DMS114 treated with DMSO at 0.1 percent for 48 hours (cell line): ENCODE measurements at regions not wholly inside any gene's neighbourhood (a gene's known extent, or its start where the extent isn't known, plus 50 kb on each side); places are given as distances from the start of the nearest gene placed in this dataset.
A peak's percentile ranks its signal among the peaks of the same experiment; 100 is the strongest.
"Not testable (repeated sequence)": the region's sequence is repeated elsewhere in the genome, so short reads cannot be mapped to it uniquely, and the experiment has no call there.

Experiments used
- DNase-seq: peaks from one replicate; lab custom pipeline; 2025; ENCODE audit not compliant: unreplicated experiment; lab: John Stamatoyannopoulos, UW

DNA sequence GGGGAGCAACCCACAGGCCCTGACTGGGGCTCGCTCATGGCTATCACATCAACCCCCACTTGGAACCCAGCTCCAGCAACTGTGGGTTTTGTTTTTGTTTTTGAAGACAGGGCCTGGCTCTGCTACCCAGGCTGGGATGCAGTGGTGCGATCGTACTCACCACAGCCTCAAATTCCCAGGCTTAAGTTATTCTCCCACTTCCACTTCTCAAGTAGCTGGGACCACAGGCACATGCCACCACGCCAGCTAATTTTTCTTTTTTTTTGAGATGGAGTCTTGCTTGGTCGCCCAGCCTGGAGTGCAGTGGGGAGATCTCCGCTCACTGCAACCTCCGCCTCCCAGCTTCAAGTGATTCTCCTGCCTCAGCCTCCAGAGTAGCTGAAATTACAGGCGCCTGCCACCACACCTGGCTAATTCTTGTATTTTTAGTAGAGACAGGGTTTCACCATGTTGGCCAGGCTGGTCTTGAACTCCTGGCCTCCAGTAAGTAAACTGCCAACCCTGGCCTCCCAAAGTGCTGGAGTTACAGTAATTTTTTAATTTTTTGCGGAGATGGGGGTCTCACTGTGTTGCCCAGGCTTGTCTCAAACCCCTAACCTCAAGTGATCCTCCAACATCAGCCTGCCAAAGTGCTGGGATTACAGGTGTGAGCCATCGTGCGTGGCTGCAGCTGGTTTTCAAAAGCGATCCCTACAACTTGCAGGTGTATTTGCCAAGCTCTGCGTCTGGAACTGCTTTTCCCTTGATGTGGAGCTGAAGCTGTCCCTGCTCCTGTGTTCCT, 228.7 kb downstream of the SKIDA1 start:
- DNase-seq: no peak

DNA sequence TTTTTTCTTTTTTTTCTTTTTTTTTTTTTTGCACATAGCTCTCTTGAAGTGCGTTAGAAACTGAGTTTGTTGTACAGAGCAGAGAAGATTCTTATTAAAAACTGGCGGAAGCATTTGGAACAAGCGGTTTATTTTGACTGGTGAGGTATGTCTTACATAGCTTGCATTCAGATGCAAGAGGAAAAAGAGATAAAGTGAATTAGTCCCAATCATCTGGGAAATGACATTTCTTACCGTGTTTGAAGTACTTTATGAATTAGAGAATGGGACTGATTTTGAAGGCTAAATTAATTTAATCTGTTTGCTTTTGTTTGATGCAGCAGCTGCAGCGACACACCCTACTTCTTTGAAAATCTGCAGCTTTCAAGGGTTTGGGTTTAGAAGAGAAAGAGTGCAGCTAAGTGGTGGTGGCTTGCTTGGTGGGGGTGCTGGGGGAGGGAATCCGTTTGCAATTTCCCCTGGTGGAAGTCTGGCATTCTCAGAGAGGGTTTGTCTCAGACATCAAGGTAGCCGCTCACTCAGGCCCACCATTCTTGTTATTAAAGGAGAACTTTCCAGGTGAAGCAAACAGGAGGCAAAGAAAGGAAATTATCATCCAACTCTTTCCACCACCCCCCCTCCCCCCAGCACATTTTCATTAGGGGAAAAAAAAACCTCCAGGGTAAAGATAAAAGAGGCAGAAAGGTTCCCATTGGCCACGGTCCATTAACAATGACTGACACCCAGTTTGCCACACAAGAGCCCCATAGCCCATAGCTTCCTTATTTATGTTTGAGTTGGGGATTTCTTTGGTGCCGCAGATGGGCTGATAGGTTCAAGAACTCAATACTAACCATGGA, 231.7 kb downstream of the SKIDA1 start:
- DNase-seq: peak; percentile 85

DNA sequence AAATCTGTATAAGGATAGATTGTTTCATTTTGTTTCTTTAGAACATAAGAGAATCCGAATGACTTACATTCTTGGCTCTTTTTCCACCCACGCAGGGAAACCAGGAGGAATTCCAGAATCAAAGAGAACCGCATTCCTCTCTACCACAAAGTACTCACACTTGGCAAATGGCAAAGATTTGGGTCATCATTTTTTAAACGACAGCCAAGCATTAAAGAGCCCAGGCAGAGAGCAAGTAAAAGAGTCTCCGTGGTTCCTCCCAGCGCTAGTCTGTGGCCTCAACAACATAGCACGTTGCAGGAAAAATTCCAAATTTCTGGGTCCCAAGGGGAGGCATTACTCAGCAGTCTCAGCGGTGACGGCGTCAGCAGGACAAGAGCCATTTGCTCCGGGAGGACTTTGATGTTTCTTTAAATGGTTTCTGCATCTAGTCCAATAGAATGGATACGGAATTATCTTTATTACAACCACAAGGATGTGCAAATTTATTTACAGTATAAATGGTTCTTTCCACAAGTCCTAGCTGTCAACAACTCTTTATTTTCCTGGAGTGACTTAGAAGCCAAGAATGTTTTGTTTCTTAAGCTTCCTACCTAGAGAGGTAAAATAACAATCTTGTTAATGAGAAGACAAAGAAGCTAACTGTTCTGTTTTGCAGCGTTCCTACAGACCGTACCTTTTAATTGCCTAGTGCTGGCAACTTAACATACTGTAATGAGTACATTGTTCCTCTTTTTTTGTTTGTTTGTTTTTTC, 232.5 kb downstream of the SKIDA1 start:
- peak; percentile 99 for DNase-seq

DNA sequence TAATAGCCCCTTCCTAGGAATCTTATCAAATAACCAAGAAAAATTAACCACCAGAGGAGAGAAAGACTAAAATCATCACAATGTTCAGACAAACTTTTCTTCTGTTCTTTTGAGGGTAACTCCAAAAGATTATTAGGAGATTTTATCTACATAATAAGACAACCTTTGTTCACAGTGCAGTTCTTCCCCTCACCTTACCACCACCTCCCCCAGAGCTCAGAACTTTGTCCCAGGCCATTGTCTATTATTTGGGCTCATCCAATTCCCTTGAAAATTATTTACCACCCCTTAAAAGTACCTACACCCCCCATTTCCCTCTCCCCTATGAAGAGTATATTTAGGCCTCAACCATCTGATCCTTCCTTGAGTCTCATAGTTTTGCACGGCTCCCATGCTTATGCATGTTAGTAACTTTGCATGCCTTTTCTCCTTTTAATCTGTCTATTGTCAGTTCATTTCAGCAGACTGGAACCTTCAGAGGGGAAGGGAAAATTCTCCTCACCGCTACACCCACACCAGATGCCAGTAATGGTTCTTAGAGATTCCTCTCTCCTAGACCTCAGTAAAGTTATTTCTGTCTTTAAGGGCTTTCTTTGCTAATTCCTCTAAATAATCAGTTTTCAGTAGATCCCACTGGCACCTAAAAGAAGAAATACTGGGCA, 234.9 kb downstream of the SKIDA1 start:
- DNase-seq: no peak

DNA sequence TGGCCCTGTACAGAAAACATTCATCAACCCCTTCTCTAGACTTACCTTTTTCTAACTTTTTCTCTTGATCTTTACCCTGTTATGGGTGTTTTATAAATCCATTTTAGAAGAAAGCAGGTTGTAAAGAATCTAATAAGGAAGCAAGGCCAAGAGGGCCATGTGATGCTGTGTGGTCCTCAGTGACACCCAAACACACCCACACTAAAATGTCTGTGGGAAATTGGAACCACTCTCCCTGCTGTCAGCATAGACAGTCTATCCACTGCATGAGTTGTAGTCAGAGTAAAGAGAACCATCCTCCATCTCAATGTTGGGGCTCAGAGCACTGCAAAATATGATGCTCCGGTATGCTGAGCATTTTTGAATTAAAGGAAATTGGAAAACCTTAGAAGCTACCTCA, 235.5 kb downstream of the SKIDA1 start:
- no peak for DNase-seq

DNA sequence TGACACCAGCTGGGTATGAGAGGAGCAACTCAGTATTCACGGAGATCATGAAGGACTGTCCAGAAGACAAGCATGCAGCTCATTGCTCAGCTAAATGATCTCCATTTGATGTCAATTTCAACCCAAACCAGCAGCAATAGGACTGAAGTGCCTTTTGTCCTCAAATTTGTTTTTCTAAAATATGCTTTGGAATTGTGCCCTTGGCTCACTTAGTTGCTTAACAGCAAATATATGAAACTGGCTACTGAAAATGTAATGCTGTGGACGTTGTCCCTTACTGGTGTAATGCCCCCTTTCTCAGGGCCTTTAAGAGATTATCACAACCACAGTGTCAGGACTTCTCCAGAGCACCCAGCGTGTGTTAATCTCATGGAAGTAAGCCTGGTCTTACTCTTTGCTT, 236.2 kb downstream of the SKIDA1 start:
- DNase-seq: no peak

DNA sequence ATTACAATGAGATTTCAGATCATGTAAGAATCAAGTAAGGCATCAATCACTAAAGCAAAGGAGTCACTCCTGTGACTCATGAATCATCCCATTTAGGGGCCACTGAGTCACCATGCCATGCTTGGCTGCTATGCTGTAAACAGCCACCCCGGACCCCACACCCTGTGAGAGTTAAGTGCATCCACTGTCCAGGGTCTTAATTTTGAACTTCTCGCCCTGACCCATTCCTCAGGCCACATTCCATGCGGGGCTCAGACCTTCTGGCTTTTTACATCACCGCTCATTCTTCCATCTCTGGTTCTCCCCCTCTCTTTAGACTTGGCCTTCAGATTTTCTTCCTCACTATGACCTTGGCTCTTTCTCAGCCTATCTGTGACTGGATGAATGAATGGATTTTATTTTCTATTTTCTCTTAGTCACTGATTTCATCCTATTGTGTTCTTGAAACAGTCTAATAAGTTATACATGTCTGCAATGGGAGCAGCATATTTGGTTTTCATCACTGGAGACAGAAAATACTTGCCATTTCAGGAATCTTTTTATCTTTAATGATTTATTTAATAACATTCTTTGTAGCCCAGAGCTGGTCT, 239.6 kb downstream of the SKIDA1 start:
- DNase-seq: no peak

DNA sequence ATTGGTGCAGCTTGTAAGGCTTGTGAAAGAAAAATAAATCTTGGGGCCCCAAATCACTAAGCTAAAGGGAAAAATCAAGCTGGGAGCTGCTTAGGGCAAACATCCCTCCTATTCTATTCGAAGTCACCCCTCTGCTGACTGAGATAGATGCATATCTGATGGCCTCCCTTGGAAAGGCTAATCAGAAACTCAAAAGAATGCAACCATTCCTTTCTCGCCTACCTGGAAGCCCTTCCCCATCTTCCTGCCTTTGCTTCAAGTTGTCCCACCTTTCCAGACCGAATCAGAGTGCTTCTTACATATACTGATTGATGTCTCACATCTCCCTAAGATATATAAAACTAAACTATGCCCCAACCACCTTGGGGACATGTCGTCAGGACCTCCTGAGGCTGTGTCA, 240.3 kb downstream of the SKIDA1 start:
- no peak for DNase-seq

DNA sequence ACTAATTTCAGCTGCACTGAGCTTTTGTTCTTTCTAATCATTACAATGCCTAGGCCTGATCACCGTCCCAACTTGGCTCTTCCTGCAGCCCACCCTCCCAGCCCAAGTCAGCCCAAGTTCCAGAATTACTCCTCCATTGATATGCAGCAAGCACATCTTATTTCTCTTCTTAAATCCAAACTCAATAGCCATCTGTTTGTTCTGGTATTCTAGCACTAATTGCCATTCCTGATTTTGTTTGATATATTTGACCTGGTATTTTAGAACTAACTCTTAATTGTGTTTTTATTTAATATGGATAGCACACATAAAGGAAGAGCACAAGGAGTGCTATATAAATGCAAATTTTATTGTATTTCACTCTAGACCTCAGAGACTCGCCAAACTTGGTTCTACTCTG, 241.2 kb downstream of the SKIDA1 start:
- DNase-seq: no peak

DNA sequence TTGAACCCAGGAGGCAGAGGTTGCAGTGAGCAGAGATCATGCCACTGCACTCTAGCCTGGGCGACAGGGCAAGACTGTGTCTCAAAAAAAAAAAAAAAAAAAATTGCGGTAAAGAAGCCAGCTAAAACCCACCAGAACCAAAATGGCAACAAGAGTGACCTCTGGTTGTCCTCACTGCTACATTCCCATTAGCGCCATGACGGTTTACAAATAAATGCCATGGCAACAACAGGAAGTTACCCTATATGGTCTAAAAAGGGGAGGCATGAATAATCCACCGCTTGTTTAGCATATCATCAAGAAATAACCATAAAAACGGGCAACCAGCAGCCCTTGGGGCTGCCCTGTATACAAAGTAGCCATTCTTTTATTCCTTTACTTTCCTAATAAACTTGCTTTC, 242.4 kb downstream of the SKIDA1 start:
- DNase-seq: not testable (repeated sequence)

DNA sequence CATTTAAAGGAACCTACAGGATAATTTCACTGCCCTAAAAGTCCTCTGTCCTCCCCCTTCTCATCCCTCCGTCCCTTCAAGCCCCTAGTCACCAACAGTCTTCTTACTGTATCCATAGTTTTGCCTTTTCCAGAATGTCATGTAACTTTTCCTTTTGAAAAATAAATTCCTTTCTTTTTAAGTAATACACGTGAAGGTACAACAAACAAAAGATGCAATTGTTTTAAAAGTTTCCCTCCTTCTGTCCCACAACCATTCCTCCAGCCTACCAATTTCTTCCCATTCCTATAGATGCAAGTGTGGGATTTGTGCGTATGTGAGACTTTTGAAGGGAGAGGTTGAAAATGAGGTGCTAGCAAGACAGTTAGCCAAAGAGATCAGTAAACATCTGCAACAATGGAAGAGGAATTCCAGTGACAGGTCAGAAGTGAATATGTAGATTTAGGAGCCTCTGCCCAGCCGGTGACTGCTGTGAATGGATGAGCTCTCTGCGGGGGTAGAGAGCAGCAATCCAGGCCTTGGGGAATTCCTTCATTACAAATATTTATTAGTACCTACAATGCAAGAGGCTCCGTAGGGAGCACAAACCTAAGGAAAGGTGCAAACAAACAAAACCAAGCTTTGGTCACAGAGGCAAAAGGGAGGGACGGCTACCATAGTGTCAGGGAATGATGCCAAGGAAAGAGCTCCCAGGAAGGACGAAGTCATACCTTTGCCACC, 243.6 kb downstream of the SKIDA1 start:
- no peak for DNase-seq

DNA sequence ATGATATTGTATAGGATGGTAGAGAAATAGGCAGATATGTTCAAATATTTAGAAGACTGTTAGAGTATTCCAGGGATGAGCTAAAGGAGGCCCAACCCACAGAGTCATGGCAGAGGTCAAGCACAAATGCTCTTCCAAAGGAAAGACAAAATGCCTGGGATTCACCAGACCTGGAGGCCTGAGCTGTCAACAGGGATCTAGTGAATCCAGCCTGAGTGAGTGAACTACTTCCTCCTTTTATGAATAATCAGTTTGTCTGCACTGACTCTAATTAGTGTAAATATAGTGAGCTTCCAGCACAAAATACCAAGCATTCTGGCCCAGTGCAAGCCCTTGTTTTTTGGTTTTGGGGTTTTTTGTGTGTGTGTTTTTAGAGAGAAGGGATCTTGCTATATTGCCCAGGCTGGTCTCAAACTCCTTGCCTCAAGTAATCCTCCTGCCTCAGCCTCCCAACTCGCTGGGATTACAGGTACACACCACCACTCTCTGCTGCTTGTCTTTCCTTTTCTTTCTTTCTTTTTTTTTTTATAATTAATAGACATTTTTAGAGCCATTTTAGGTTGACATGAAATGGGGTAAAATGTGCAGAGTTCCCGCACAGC, 244.4 kb downstream of the SKIDA1 start:
- DNase-seq: no peak

DNA sequence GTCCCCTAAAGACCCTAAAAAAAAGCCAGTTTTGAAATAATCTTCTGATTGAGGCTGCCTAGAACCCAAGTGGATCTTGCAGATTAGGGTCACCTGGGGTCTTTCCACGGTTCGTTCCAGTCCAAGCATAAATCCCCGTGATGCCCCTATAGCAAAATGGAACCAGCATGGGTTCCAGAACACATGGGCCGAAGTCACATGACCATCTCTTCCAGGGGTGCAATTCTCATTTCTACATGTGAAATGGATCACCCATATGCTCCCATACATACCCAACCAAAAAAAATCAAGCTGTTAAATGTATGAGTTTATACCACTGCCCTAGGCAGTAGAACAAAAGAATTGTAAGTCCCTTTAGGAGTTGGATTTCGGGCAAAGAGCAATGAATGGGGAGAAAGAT, 245.4 kb downstream of the SKIDA1 start:
- no peak for DNase-seq

DNA sequence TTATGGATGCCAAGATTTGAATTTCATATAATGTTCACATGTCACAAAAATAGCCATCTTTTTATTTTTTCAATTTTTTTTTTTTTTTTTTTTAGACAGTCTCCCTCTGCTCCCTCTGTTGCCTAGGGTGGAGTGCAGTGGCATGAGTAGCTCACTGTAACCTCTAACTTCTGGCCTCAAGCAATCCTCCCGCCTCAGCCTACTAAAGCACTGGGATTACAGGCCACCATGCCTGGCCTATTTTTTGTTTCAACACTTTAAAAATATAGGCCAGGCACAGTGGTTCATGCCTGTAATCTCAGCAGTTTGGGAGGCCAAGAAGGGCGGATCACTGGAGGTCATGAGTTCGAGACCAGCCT, 246.3 kb downstream of the SKIDA1 start:
- DNase-seq: no peak

DNA sequence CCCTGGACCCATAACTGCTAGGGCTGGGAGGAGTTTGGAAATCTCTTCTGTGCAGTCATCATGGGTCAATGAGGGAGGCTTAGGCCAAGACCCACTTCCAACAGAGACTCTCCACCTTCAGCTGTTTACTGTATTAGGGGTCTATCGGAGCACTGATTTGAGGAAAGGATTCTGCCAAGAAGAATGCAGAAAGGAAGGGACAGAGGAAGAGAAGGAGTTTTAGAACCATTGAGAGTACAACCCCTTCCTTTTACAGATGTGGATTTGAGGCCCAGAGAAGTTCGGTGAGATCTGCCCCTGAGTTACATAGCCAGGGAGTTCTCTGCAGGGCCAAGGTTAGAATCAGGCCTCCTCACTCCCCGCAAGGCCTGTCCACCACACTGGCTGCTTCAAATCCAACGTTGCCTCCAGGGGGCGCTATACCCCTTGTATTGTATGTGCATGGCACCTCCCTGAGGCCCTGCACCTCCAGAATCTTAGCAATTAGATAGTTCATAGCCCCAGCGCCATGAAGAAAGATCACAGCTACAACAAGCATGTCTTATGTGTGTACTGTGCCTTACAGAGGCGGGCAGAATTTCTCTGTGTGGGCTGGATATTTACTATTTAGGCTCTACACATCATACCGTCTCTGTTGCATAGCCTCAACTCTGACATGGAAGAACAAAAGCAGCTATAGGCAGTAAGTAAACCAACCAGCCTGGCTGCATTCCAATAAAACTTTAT, 246.8 kb downstream of the SKIDA1 start:
- peak; percentile 67 for DNase-seq

DNA sequence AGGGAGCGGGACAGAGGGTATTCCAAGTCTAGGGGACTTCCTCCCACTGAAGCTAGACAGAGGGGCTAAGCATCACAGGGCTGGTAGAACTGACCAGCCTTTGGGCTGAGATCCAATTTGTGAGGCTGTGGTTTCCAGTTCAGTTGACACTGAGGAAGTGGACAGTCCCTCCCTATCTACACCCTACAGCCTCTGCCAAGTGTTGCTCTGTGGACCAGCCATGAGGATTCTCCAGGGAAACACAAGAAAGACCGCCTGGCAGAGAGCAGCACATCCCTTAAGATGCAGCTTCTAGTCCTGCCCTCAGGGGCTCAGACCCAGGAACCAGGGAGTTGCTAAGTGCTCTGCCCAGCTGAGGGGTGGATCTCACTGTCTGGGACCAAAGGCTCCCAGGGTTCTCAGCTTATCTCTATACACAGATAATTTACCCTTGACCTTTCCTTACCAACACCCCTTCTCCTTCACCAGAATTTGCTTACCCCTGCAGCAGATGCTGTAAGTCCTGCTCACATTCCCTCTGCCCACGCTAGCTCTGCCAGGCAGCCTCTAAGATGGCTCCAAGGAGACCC, 252.0 kb downstream of the SKIDA1 start:
- no peak for DNase-seq

DNA sequence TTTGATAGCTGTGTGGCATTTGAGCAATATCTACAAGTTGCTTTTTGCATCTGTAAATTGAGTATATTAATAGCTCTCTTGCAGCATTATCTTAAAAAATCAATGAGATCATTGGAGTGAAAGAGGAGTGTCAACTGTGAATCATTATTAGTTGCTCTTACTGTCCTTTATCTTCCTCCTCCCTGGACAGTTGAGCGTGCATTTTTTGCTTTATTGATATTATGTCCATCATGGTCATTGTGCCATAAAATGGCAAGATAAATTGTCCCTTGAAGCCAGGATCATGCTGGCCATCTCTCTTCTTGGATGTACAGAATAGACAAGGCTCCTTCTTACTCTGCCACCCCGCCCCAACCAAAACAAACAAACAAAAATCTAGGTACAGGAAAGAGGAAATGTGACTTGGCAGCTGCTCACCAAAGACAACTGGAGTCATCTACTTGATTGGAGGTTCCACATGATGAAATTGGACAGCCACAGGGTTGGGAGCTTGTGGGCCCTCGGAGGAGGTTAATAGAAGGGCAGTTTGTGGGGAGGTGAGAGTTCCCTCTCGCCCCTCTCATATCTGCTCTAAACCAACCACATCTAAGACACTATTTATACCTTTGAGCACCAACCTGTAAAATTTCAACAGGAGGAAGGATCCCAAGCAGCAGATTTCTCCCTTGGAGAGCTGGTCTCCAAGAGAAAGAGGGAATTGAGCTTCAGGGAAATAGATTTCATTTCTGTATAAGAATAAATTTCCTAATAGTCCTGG, 252.7 kb downstream of the SKIDA1 start:
- DNase-seq: no peak

DNA sequence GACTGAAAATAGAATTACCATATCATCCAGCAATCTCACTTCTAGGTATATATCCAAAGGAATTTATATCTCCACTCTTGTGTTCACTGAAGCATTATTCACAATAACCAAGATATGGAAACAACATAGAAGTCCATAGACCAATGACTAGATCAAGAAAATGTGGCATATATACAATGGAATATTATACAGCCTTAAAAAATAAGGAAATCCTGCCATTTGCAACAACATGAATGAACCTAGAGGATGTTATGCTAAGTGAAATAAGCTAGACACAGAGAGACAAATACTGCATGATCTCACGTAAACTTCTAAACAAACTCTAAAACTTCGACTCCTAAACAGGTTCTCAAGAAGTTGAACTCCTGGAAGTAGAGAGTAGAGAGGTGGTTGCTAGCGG, 254.5 kb downstream of the SKIDA1 start:
- DNase-seq: no peak
